ENCODE measurements at regions not wholly inside any gene's neighbourhood (a gene's known extent, or its start where the extent isn't known, plus 50 kb on each side); places are given as distances from the start of the nearest gene placed in this dataset.
A peak's percentile ranks its signal among the peaks of the same experiment; 100 is the strongest.

GRCh38 chr2:120898961-120899750 lies 163.5 kb downstream of the GLI2 start:
- no peak for DNase-seq (ENCODE audit: low spot score)

GRCh38 chr2:120899771-120900170 lies 164.1 kb downstream of the GLI2 start:
- DNase-seq (ENCODE audit: low spot score): no peak

GRCh38 chr2:120901201-120901600 lies 165.5 kb downstream of the GLI2 start:
- DNase-seq (ENCODE audit: low spot score): no peak

- no peak for DNase-seq (ENCODE audit: low spot score)
Observed at GRCh38 chr2:120902592-120902991, 166.9 kb downstream of the GLI2 start.

GRCh38 chr2:120904379-120904778 lies 168.7 kb downstream of the GLI2 start:
- no peak for DNase-seq (ENCODE audit: low spot score)

GRCh38 chr2:120904830-120905234 lies 169.2 kb downstream of the GLI2 start:
- DNase-seq (ENCODE audit: low spot score): no peak

- no peak for DNase-seq (ENCODE audit: low spot score)
Observed at GRCh38 chr2:120905298-120905697, 169.6 kb downstream of the GLI2 start.

GRCh38 chr2:120905824-120906571 lies 170.3 kb downstream of the GLI2 start:
- no peak for DNase-seq (ENCODE audit: low spot score)

- no peak for DNase-seq (ENCODE audit: low spot score)
Observed at GRCh38 chr2:120906914-120907313, 171.2 kb downstream of the GLI2 start.

- no peak for DNase-seq (ENCODE audit: low spot score)
Observed at GRCh38 chr2:120907822-120908221, 172.2 kb downstream of the GLI2 start.

- no peak for DNase-seq (ENCODE audit: low spot score)
Observed at GRCh38 chr2:120908314-120908975, 172.8 kb downstream of the GLI2 start.

- no peak for DNase-seq (ENCODE audit: low spot score)
Observed at GRCh38 chr2:120909102-120909501, 173.4 kb downstream of the GLI2 start.

GRCh38 chr2:120910164-120910563 lies 174.5 kb downstream of the GLI2 start:
- DNase-seq (ENCODE audit: low spot score): no peak

GRCh38 chr2:120910956-120911951 lies 175.6 kb downstream of the GLI2 start:
- no peak for DNase-seq (ENCODE audit: low spot score)

- DNase-seq (ENCODE audit: low spot score): no peak
Observed at GRCh38 chr2:120912101-120912985, 176.7 kb downstream of the GLI2 start.

- DNase-seq (ENCODE audit: low spot score): no peak
Observed at GRCh38 chr2:120913972-120914838, 178.5 kb downstream of the GLI2 start.

- peak; percentile 27 for DNase-seq (ENCODE audit: low spot score)
Observed at GRCh38 chr2:120914839-120915521, 179.3 kb downstream of the GLI2 start.

- DNase-seq (ENCODE audit: low spot score): no peak
Observed at GRCh38 chr2:120915670-120916069, 180.0 kb downstream of the GLI2 start.

GRCh38 chr2:120916446-120916845 lies 180.8 kb downstream of the GLI2 start:
- no peak for DNase-seq (ENCODE audit: low spot score)
